ENCODE measurements at regions not wholly inside any gene's neighbourhood (a gene's known extent, or its start where the extent isn't known, plus 50 kb on each side); places are given as distances from the start of the nearest gene placed in this dataset.

GRCh38 chr1:5220421-5220820, 566.0 kb downstream of the AJAP1 start:
- TF ChIP-seq CHD2 (IDR thresholded peaks at IDR 0.05; ENCODE audit: borderline replicate concordance, low read depth, low read length) (no peak), NRF1 (conservative IDR thresholded peaks at IDR 0.05; ENCODE audit: low read depth, low read length) (no peak)
